HG03457 (cell line): ENCODE measurements at regions not wholly inside any gene's neighbourhood (a gene's known extent, or its start where the extent isn't known, plus 50 kb on each side); places are given as distances from the start of the nearest gene placed in this dataset.

Source experiments
- ATAC-seq: cut with Tn5 transposase; IDR thresholded peaks from one replicate; pipeline ENCODE4 v1.9.1; 2021; ENCODE audit warnings: moderate number of reproducible peaks; ENCODE audit not compliant: unreplicated experiment

- no peak for ATAC-seq
Observed at GRCh38 chr14:65926935-65927700, 514.6 kb downstream of the FUT8 start.

GRCh38 chr14:65927931-65928356 lies 515.4 kb downstream of the FUT8 start:
- ATAC-seq, result no peak

GRCh38 chr14:65928995-65929394 lies 516.5 kb downstream of the FUT8 start:
- ATAC-seq, result no peak

GRCh38 chr14:65933400-65934069 lies 521.0 kb downstream of the FUT8 start:
- ATAC-seq, result no peak

- no peak for ATAC-seq
Observed at GRCh38 chr14:65934070-65934435, 521.5 kb downstream of the FUT8 start.

GRCh38 chr14:65936342-65936975 lies 523.9 kb downstream of the FUT8 start:
- ATAC-seq, result no peak

GRCh38 chr14:65937079-65937959 lies 524.8 kb downstream of the FUT8 start:
- no peak for ATAC-seq

- ATAC-seq, result no peak
Observed at GRCh38 chr14:65937960-65938316, 525.4 kb downstream of the FUT8 start.

- ATAC-seq, result no peak
Observed at GRCh38 chr14:65938738-65939137, 526.2 kb downstream of the FUT8 start.

GRCh38 chr14:65939184-65939583 lies 526.7 kb downstream of the FUT8 start:
- ATAC-seq, result no peak

GRCh38 chr14:65940056-65940735 lies 527.7 kb downstream of the FUT8 start:
- ATAC-seq, result no peak

- no peak for ATAC-seq
Observed at GRCh38 chr14:65941091-65941490, 528.6 kb downstream of the FUT8 start.

GRCh38 chr14:65943150-65943549 lies 530.6 kb downstream of the FUT8 start:
- no peak for ATAC-seq

- ATAC-seq, result no peak
Observed at GRCh38 chr14:65943916-65944410, 531.4 kb downstream of the FUT8 start.

GRCh38 chr14:65945327-65945726 lies 532.8 kb downstream of the FUT8 start:
- no peak for ATAC-seq

- no peak for ATAC-seq
Observed at GRCh38 chr14:65946494-65946893, 534.0 kb downstream of the FUT8 start.

GRCh38 chr14:65948302-65948701 lies 535.8 kb downstream of the FUT8 start:
- ATAC-seq, result no peak

- peak; percentile 65 for ATAC-seq
Observed at GRCh38 chr14:65949711-65950516, 536.3 kb upstream of the CCDC196 start.

GRCh38 chr14:65954942-65955341 lies 531.2 kb upstream of the CCDC196 start:
- no peak for ATAC-seq
